PC-9 (cell line): ENCODE measurements at regions not wholly inside any gene's neighbourhood (a gene's known extent, or its start where the extent isn't known, plus 50 kb on each side); places are given as distances from the start of the nearest gene placed in this dataset.

Experiments used
- BruUV-seq: library from RNA; stranded (reverse); fragments of 400-500 nt; replicated peaks from 2 replicates; lab custom pipeline; 2021; lab: Mats Ljungman, UMichigan
- CTCF ChIA-PET: fragments of 300-600 bp; sonication (Branson Sonifier 250); formaldehyde crosslinking; loops from one replicate; lab custom pipeline; 2022; ENCODE audit warnings: antibody characterized with exemption; lab: Charles Lee
- POLR2A ChIA-PET: fragments of 300-600 bp; sonication (Branson Sonifier 250); formaldehyde crosslinking; loops from one replicate; lab custom pipeline; 2022; ENCODE audit warnings: antibody characterized with exemption; ENCODE audit not compliant: unreplicated experiment; lab: Charles Lee
- DNase-seq, 2 experiments: peaks; one replicate each; pipeline versions ENCODE4 v3.0.0 to v3.0.0-alpha.2; 2015 to 2022; ENCODE audit warnings: mixed read lengths in 1 of 2
- H2AFZ ChIP-seq: fragments of 200-600 bp; sonication (generic); 2 replicates; pipeline ENCODE4 v1.8.1; 2017; ENCODE audit warnings: antibody characterized with exemption
- H3F3A ChIP-seq: fragments of 200-600 bp; sonication (generic); 2 replicates; pipeline ENCODE4 v1.8.1; 2017; ENCODE audit warnings: antibody characterized with exemption, mild to moderate bottlenecking, low read depth; ENCODE audit not compliant: insufficient read depth
- H3K27ac ChIP-seq: fragments of 200-600 bp; sonication (generic); 2 replicates; pipeline ENCODE4 v1.6.1; 2016; ENCODE audit warnings: mixed run types
- H3K27me3 ChIP-seq: fragments of 200-600 bp; sonication (generic); 2 replicates; pipeline ENCODE4 v1.6.1; 2016; ENCODE audit warnings: low read depth, mixed run types; ENCODE audit not compliant: insufficient read depth
- H3K36me3 ChIP-seq: fragments of 200-600 bp; sonication (generic); 2 replicates; pipeline ENCODE4 v1.6.1; 2016; ENCODE audit warnings: low read depth, mixed run types
- H3K4me1 ChIP-seq: fragments of 200-600 bp; sonication (generic); replicated peaks from 2 replicates; pipeline ENCODE4 v1.6.1; 2016; ENCODE audit warnings: mixed run types; ENCODE audit not compliant: insufficient read depth
- H3K4me2 ChIP-seq: fragments of 200-600 bp; sonication (generic); 2 replicates; pipeline ENCODE4 v1.6.1; 2017; ENCODE audit warnings: mixed run types
- H3K4me3 ChIP-seq: fragments of 200-600 bp; sonication (generic); 2 replicates; pipeline ENCODE4 v1.6.1; 2016; ENCODE audit warnings: mixed run types
- H3K79me2 ChIP-seq: fragments of 200-600 bp; sonication (generic); 2 replicates; pipeline ENCODE4 v1.6.1; 2017; ENCODE audit warnings: low read depth, mixed run types
- H3K9me2 ChIP-seq: fragments of 200-600 bp; sonication (generic); 2 replicates; pipeline ENCODE4 v1.8.1; 2017; ENCODE audit warnings: mild to moderate bottlenecking; ENCODE audit not compliant: insufficient read depth
- H3K9me3 ChIP-seq: fragments of 200-600 bp; sonication (generic); 2 replicates; pipeline ENCODE4 v1.8.1; 2016; ENCODE audit warnings: low read depth; ENCODE audit not compliant: insufficient read depth
- H4K20me1 ChIP-seq: fragments of 200-600 bp; sonication (generic); 2 replicates; pipeline ENCODE4 v1.8.1; 2017; ENCODE audit not compliant: insufficient read depth
- CTCF ChIP-seq: fragments of 200-600 bp; sonication (generic); conservative IDR thresholded peaks from 2 replicates; pipeline ENCODE4 v1.6.1; 2017; ENCODE audit warnings: mixed run types, antibody characterized with exemption, mild to moderate bottlenecking, moderate library complexity
- EZH2 ChIP-seq: fragments of 200-600 bp; sonication (generic); IDR thresholded peaks from 2 replicates; pipeline ENCODE4 v1.8.0; 2017; ENCODE audit warnings: antibody characterized with exemption, low read depth
- intact Hi-C: fragments of 100-400 bp; cut with micrococcal nuclease; formaldehyde crosslinking; loops from one replicate; pipeline ENCODE4 v1.10.0; 2022; ENCODE audit not compliant: unreplicated experiment

GRCh38 chr7:124168616-124169015 is 135.7 kb upstream of the TMEM229A start:
- Histone ChIP-seq H3K36me3 (no peaks in the 10 kb centered on the region), H3K27me3 (no peaks in the 10 kb centered on the region), H3K4me3 (no peak overlapping the region), H3K9me2 (no peaks in the 10 kb centered on the region), H3K4me1 (no peaks in the 10 kb centered on the region), H3K79me2 (no peaks in the 10 kb centered on the region), H2AFZ (no peak overlapping the region), H3K9me3 (no peaks in the 10 kb centered on the region), H3K4me2 (no peak overlapping the region), H3K27ac (no peak overlapping the region), H3F3A (no peaks in the 10 kb centered on the region), H4K20me1 (no peaks in the 10 kb centered on the region)
- CTCF ChIA-PET, result interaction anchor here (0.5 kb wide), 1 partner anchor 649 kb away, joined by 11 read pairs; no protein-coding TSS in a partner anchor
- POLR2A ChIA-PET, result no interaction called here
- TF ChIP-seq CTCF (no peak), EZH2 (no peak)
- intact Hi-C loops, result no loop called here
- DNase-seq, result no peak
- no TSS peak for BruUV-seq

GRCh38 chr7:124162667-124163066 is 129.8 kb upstream of the TMEM229A start:
- Histone ChIP-seq H3K36me3 (no peaks in the 10 kb centered on the region), H2AFZ (no peak overlapping the region), H3K9me2 (0 out of 2 replicates have a peak, but pooled peaks cover 5% of the 10 kb centered on the region), H3K4me2 (no peak overlapping the region), H4K20me1 (no peaks in the 10 kb centered on the region), H3K27me3 (no peaks in the 10 kb centered on the region), H3K4me3 (no peak overlapping the region), H3F3A (no peaks in the 10 kb centered on the region), H3K9me3 (no peaks in the 10 kb centered on the region), H3K4me1 (no peaks in the 10 kb centered on the region), H3K27ac (no peak overlapping the region), H3K79me2 (no peaks in the 10 kb centered on the region)
- TF ChIP-seq CTCF (no peak), EZH2 (no peak)
- CTCF ChIA-PET, result no interaction called here
- DNase-seq, result no peak
- intact Hi-C loops, result no loop called here
- no TSS peak for BruUV-seq
- POLR2A ChIA-PET, result no interaction called here

DNA sequence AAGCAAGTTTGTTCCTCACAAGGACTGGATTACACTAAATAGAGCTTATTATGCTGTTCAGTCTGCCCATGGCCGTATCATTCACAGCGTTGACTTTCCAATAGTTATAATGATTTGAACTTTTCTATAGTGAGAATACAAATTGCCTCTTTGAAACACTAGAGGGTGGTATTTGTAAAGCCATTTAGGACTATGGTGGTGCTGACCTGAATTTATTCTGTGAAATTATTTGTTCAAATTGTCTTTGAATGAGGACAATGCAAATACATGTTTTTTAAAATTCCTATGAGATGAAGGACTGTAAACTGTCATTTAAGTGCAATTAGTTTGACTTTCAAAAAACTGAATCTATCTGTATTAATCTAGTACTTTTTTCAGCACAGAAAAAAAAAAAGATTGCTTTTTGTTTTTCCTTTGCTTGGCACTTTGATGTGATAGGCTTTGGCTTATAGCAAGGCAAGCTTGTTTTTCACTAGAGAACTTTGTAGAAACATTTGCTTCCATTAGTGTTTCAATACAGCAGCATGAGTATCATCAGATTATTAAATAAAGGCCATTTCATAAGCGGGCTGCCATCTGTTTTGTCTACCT is 122.7 kb upstream of the TMEM229A start:
- Histone ChIP-seq H3K4me3 (no peak overlapping the region), H3K4me1 (no peaks in the 10 kb centered on the region), H3K27ac (no peak overlapping the region), H3K27me3 (no peaks in the 10 kb centered on the region), H3F3A (no peaks in the 10 kb centered on the region), H3K4me2 (no peak overlapping the region), H3K9me2 (0 out of 2 replicates have a peak, but pooled peaks cover 5% of the 10 kb centered on the region), H3K36me3 (no peaks in the 10 kb centered on the region), H3K79me2 (no peaks in the 10 kb centered on the region), H3K9me3 (no peaks in the 10 kb centered on the region), H2AFZ (no peak overlapping the region), H4K20me1 (no peaks in the 10 kb centered on the region)
- intact Hi-C loops, result loop anchor here (1.0 to 10.0 kb wide), 5 partner anchors 361 to 701 kb away; no protein-coding TSS in a partner anchor
- no peak for DNase-seq
- ChIA-PET CTCF (interaction anchor here (1.0 to 1.9 kb wide), 2 partner anchors 385 to 630 kb away, joined by 10 to 12 read pairs; no protein-coding TSS in a partner anchor), POLR2A (no interaction called here)
- no TSS peak for BruUV-seq
- TF ChIP-seq CTCF (peak; percentile 62), EZH2 (no peak)
